Renal pelvis (tissue), 1 donor: ENCODE measurements at regions not wholly inside any gene's neighbourhood (a gene's known extent, or its start where the extent isn't known, plus 50 kb on each side); places are given as distances from the start of the nearest gene placed in this dataset.
"Not testable (repeated sequence)": the region's sequence is repeated elsewhere in the genome, so short reads cannot be mapped to it uniquely, and the experiment has no call there.

Experiments used
- DNase-seq: peaks from one replicate; pipeline ENCODE4 v3.0.0-alpha.2; 2013

DNA sequence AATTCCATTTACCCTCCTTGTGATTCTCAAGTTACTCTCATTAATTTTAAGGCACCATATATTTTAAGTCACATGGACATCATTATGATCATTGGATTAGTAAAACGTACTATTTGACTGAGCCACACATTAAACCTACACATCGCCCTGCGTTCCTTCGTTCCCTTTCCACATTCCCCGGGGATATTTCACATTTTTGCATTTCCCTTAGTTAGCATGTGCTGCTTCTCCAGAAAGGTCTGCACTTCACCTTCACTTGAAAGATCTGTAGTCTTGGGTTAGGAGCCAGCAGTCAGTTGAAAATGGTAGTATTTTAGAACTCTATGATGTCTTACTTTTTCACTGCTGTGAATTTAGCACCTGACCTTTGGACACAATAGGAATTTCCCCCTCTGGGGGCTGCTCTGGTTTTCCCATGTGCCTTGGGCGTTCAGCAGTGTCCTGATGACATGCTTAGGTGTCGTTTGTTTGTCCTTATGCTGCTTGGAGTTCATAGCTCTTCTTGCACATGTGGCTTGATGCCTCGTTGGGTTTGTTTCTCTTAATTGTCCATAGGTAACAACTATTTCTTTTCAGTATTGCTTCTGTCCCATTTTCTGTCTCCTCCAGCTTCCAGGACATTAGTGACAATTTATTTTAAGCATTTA is 56.9 kb upstream of the NBPF20 start:
- not testable (repeated sequence) for DNase-seq

DNA sequence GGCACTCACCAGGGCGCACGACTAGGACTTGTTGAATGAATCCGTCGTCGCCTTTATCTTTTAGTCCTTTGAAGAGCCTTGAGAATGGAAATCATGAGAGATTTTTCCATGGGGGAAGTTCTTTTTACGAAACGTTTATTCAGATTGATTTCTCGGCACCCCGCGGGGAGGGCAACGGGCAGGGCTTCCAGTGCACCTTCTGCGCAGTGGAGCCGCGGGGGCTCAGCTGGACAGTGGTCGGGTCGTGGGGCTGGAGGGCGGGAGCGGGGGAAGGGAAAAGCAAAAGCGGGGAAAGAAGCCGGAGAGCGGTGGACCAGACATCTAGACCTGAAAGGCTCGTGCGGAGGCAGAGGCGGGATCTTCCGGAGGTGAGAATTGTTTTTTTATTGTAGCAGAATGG is 50.6 kb upstream of the NBPF20 start:
- not testable (repeated sequence) for DNase-seq

DNA sequence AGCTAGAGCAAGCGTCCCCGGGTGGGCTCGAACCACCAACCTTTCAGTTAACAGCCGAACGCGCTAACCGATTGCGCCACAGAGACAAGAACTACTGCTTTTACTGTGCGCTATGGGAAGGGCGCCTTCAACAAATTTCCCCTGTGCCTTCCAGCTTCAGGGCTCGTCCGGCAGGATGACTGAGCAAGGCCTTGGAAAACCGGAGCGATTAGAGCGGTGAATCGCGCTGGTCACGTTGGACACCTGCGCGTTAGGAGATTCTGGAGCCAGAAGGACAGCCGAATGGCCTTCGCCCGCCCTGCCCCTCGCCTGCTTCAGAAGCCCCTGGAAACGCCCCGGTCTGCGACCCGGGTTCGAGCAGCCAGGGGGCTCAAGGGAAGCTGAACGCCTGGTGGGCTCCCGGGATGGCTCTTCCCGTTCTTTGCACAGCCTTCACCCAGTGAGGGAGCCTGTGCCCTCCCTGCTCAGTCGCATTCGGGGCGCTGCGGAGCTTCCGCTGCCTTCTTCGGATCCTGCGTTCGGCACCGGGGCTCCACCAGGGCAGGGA is 50.0 kb upstream of the NBPF20 start:
- DNase-seq = not testable (repeated sequence)
